Coronary artery (tissue), 2 donors: ENCODE measurements at regions not wholly inside any gene's neighbourhood (a gene's known extent, or its start where the extent isn't known, plus 50 kb on each side); places are given as distances from the start of the nearest gene placed in this dataset.

Experiments
- DNase-seq: peaks from one replicate; pipeline ENCODE4 v3.0.0-alpha.2; 2017; ENCODE audit warnings: low spot score
- H3K27ac ChIP-seq, 2 donors: fragments of 200-600 bp; sonication (generic); one replicate each; pipeline ENCODE4 v1.5.1; 2016 to 2019
- H3K4me3 ChIP-seq: fragments of 200-600 bp; sonication (generic); 2 replicates; pipeline ENCODE4 v1.5.1; 2016; ENCODE audit warnings: mild to moderate bottlenecking, moderate library complexity
- TF ChIP-seq, protein P1 (sequence below): fragments of 200-600 bp; sonication (generic); IDR thresholded peaks from one replicate; pipeline ENCODE4 v1.5.1; 2019; ENCODE audit warnings: antibody characterized with exemption

- Histone ChIP-seq H3K27ac (no peak overlapping the region), H3K4me3 (no peak overlapping the region)
- TF ChIP-seq, protein P1, sequence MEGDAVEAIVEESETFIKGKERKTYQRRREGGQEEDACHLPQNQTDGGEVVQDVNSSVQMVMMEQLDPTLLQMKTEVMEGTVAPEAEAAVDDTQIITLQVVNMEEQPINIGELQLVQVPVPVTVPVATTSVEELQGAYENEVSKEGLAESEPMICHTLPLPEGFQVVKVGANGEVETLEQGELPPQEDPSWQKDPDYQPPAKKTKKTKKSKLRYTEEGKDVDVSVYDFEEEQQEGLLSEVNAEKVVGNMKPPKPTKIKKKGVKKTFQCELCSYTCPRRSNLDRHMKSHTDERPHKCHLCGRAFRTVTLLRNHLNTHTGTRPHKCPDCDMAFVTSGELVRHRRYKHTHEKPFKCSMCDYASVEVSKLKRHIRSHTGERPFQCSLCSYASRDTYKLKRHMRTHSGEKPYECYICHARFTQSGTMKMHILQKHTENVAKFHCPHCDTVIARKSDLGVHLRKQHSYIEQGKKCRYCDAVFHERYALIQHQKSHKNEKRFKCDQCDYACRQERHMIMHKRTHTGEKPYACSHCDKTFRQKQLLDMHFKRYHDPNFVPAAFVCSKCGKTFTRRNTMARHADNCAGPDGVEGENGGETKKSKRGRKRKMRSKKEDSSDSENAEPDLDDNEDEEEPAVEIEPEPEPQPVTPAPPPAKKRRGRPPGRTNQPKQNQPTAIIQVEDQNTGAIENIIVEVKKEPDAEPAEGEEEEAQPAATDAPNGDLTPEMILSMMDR = no peak
- no peak for DNase-seq
Measured at GRCh38 chr4:16992566-16993225, 94.3 kb upstream of the LDB2 start.

GRCh38 chr4:16991450-16991849, 93.0 kb upstream of the LDB2 start:
- TF ChIP-seq, protein P1 = no peak
- DNase-seq = no peak
- Histone ChIP-seq H3K27ac (no peak overlapping the region), H3K4me3 (no peak overlapping the region)

DNA sequence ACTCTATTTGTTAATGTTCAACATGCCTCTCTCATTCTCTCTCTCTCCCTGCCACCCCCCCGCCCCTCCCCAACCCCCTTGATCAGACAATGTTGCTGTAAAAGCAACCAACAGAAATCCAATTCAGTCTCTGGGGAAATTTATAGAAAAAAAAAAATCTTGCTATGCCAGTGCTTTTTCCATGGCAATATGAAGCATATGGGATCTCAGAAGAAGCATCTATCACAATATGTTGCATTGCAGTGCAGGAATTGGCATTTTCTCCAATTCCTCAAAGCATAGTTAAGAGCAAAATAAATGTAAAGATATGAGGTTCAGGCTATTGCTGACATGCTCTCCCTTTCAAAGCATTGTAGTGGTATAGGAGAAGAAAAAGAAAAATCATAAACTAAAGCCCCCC, 90.9 kb upstream of the LDB2 start:
- TF ChIP-seq, protein P1 = no peak
- no peak overlapping the region for H3K27ac ChIP-seq
- DNase-seq = no peak
- no peak overlapping the region for H3K4me3 ChIP-seq

DNA sequence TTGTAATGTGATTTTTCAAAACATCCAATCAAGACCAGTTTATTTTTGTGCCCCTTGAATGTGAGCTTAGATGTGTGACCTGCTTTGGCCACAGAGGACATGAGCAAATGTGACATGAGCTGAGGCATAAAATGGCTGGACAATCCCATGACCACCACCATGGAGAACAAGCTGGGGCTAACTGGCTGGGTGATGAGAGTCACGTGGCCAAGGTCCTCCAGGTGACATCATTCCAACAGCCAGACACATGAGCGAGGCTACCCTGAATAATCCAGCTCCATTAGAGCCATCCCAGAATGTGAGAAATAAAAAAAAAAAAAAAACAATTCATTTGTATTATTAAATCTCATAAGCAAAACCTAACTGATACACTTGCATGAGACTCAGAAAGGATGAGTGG, 90.4 kb upstream of the LDB2 start:
- DNase-seq = no peak
- H3K27ac ChIP-seq = no peak overlapping the region
- TF ChIP-seq, protein P1 = no peak
- H3K4me3 ChIP-seq = no peak overlapping the region

- Histone ChIP-seq H3K27ac (no peak overlapping the region), H3K4me3 (no peak overlapping the region)
- no peak for DNase-seq
- TF ChIP-seq, protein P1 = no peak
Measured at GRCh38 chr4:16977081-16977480, 78.6 kb upstream of the LDB2 start.

DNA sequence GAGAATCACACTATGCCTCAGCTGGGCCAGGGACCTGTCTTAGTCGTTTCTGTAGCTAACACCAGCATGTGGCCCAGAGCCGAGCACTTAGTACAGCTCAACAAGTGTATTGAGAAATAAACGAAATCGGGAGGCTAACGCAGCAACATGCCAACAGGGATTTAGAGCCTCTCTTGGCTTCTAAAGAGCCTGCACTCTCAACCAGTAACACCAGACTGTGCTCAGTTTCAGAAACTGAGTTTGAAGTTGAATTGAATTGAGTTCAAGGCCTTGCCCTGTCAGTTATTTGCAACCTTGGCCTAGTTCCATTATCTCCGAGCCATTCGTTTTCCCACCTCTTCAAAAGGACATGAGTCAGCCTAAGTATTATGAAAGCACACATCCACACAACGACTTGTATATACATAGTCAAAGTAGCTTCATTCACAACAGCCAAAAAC, 71.3 kb upstream of the LDB2 start:
- no peak overlapping the region for H3K27ac ChIP-seq

DNA sequence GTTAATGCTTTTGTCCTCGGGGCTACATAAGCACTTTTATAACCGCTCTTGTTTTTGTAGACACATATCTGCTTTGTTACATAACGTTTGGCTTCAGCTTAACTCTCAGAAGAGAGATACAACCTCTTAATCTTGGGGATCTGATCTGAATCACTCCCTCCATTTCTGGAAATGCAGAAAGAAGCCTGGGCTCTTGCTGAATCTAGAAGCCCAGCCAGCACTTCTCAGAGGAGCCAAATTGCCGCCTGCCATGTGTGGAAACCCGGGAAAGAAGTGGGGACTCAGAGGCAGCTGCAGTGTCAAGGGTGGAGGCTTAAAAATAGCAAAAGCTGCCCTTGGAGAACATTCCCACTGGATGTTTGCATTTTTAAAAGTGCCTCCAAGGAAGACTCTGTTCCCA, 69.3 kb upstream of the LDB2 start:
- no peak overlapping the region for H3K4me3 ChIP-seq
- no peak overlapping the region for H3K27ac ChIP-seq
- TF ChIP-seq, protein P1 = no peak
- no peak for DNase-seq

More for the DNA sequence above, 71.3 kb upstream of the LDB2 start:
- no peak overlapping the region for H3K4me3 ChIP-seq
- TF ChIP-seq, protein P1 = no peak
- DNase-seq = no peak
